GM19452 (cell line): ENCODE measurements at regions not wholly inside any gene's neighbourhood (a gene's known extent, or its start where the extent isn't known, plus 50 kb on each side); places are given as distances from the start of the nearest gene placed in this dataset.
"Not testable (repeated sequence)": the region's sequence is repeated elsewhere in the genome, so short reads cannot be mapped to it uniquely, and the experiment has no call there.

ENCODE experiments used
- ATAC-seq: cut with Tn5 transposase; IDR thresholded peaks from one replicate; pipeline ENCODE4 v1.9.1; 2021; ENCODE audit not compliant: unreplicated experiment

DNA sequence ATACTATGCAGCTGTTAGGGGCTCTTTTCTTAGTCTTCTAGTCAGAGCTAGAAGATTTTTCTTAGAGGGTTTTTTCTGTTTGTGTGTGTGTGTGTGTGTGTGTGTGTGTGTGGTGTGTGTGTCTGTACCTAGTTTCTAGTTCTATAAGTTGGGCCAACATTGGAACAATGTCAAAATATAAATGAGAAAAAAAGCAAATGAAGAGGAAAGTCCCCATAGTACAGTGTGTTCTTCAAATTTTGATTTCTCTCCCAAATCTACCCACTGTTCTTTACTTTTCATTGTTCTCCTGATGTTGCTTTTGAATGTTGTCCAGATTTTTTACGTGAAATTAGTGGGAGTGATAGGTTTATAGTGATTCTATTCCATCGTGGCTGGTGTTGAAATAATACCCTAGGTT lies 2153.4 kb upstream of the RAG2 start:
- no peak for ATAC-seq

DNA sequence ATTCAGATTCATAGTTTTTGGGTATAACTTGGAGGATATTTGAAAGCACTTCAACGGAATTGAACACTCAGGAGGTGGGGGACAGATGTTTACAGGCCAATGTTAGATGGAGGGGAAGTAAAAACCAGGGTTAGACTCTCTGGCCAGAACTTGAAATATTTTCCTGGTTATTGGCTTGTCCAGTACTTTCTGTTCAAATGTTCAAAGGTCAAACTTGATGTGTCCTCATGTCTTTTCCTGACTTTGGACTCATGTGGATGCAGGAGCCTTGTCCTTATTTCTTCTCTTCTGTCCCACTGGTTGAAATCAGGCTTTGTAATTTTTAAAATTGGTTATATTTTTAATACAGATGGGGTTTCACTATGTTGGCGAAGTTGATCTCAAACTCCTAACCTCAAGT lies 2148.5 kb upstream of the RAG2 start:
- ATAC-seq, result not testable (repeated sequence)

DNA sequence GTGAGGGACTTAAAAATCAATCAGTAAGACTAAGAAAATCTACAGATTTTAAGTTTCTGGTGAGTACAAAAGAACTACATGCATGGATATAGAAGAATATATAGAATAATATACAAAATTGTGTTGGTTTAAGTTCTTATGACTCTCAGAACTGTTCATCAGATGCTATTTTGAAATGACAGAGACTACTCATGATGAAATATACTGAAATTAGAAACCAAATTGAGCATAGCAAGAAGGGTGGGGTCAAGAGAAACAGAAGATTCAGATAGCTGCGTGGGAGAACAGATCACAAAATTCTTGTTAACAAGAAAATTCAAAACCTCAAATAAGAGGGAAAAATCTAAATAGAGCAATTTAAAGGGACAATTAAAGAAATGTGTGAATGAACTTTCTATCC lies 2125.3 kb upstream of the RAG2 start:
- no peak for ATAC-seq

DNA sequence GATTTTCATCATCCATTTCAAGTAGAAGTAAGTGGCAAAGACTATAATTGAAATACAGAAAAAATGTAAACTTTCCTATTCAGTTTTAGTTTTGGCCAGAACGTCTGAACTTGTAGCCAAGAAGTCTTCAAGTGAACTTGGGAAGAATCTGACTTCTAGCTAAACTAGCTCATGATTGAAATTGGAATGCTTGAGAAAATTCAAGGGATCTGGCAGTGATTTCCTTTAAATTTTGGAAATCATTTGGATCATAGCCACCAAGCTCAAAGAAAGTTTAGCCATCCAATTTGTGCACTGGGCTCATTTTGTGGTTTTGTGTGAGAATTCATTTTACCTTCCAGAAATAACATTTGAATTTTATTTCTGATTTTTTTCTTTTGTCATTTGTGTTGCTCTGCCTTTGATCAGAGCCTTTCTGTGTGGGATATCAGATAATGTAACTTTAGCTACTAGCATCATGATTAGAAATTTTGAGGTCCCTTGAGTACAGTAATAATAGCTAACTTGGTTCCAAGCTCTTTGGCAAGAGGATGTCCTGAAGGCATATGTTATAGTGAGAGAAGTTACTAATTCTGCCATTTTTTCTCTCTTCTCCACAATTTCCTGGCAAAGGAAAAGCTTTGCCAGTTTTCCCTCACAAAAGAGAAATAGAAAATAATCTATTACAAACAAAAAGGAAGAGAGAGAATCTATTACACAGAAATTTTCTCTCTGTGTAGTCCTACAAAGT lies 2123.7 kb upstream of the RAG2 start:
- ATAC-seq, result no peak

DNA sequence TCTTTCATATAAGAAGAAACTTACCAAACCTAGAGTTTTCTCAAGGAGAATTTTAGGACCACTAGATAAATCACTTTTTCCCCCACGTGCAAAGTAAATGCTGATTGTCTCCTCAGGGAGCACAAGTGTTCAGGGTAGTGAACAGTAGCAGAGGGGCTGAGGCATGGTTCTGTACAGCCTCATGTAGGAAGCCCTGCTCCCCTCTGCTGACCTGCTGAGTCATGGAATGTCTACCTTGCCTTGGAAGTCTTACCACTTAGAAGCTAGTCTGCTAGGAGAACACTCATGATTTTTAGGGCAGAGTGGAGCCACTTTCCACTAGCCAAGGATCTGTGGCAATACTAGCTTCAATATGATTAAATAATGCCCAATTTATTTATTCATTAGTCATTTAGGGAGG lies 2120.6 kb upstream of the RAG2 start:
- no peak for ATAC-seq

DNA sequence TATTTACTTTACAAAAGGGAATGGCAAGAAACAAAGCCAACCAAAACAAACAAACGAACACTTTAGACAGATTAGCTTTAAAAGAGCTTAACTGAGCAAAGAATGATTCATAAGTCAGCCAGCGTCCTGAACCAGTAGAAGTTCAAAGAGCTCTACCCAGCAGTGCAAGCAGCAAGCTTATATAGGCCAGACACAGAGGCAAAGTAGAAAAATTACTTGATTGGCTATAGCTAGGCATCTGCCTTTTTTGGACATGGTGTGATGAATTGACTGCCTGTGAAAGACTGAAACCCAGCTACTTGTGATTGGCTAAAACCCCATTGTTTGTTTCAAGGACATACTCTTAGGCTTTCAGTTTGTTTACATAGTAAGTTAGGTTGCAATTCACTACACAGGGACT lies 2120.0 kb upstream of the RAG2 start:
- ATAC-seq, result no peak

DNA sequence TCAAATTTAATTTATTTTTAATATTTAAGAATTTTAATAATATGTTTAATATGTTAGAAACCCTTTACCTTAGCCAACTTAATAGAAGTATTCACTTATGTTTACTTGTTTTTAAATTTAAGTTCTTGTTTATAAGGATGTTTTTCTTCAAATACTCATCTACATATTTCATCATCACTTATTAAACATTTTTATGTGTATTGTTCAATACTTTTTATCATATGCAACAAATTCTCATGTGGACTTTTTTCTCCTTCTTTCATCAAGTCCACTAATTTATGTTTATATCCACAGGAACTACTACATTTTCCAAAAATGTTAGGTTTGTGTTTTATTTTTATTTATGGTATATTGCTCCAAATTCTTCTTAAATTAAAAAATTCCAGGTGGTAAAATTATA lies 2113.1 kb upstream of the RAG2 start:
- ATAC-seq, result no peak

DNA sequence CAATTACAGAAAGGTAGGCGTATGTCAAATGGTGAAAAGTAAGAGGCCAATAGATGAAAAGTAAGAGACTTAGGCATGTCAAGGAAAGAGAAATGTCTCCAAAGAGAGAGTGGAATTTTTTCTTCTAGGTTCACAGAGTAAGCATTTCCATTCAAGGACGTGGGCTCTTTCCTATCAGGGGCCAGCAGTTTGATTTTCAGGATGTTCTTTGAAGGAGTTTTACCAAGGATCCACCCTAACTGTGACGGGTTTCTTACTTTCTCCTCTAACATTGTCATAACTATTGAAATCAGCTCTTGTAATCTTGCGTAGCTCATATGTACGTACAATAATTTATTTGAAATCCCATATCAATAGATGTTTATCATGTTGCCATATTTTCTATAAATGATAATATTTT lies 2112.2 kb upstream of the RAG2 start:
- ATAC-seq, result no peak

DNA sequence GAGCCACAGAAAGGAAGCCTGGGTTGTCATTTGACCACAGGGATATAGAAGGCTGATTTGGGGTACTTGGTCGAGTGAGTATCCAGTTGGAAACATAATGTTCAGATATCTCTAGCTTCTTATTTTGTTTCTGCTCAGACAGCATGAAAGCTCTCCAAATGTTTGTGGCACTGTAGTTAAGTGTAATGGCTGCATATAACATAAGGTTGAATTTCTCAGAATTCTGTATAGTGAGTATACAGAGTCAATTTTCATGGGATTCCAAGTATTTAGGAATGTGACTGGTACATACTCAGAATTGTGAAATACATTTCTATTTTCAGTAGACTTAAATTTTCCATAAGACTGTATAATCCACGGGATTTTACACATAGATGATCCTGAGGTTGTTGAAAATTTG lies 2102.1 kb upstream of the RAG2 start:
- no peak for ATAC-seq

DNA sequence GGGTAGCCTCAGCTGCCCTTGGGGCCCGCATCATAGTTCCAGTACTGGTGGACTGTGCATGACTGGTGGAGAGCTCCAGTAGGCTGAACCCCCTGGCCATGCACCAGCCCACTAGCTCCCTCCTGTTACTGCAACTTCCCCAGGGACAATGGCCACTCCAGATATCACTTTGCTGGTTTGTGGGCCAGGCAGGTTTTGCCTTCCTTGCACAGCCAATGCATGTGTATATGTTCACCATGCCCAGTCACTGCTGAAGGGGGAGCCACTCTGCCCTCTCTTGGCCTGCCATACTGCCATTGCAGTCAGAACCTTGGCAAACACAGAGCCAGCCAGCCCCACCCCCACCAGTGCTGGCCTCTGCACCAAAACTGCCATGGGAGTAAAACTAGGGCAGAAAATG lies 2095.3 kb upstream of the RAG2 start:
- no peak for ATAC-seq

DNA sequence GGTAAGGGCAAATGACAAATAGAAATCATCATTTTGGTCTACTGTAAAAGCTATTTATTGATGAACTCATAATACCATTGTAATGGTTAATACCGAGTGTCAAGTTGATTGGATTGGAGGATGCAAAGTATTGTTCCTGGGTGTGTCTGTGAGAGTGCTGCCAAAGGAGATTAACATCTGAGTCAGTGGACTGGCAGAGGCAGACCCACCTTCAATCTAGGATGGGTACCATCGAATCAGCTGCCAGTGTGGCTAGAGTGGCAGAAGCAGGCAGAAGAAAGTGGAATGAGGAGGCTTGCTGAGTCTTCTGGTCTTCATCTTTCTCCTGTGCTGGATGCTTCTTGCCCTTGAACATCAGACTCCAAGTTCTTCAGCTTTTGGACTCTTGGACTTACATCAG lies 2092.2 kb upstream of the RAG2 start:
- not testable (repeated sequence) for ATAC-seq

DNA sequence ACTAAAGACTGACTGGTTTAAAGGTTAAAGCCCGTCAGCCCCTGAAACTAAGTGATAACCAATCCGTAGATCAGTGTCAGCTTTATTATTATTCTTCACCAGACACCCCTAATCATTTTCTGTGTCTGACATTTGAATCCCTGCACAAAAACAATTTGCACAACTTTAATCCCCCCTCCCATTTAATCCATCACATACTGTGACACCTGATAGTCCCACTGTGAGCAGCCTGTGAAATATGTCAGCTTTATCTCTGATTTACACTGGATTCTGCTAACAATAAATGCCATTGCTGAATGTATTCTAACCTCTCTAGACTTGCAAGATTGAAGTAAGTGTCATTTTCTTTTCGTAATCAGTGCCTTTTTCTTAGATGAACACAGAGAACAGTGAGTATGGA lies 2089.0 kb upstream of the RAG2 start:
- ATAC-seq, result no peak

DNA sequence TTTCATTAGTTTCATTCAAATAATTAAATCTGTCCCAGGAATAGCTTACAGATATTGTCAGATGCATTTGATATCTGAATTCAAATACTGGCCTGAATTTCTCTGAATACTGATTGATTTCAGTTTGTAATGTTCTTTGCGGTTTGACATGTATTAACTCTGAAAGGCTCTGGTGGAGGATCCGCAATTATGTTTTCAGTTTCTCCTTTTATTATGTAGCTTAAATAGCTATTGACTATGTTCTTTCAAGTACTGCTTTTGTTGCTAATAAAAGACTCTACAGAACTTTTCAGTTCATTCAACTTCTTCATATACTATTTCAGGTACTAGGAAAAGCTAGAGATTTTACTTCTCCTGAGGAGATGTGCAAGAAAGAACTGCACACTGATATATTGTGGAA lies 2085.4 kb upstream of the RAG2 start:
- no peak for ATAC-seq

DNA sequence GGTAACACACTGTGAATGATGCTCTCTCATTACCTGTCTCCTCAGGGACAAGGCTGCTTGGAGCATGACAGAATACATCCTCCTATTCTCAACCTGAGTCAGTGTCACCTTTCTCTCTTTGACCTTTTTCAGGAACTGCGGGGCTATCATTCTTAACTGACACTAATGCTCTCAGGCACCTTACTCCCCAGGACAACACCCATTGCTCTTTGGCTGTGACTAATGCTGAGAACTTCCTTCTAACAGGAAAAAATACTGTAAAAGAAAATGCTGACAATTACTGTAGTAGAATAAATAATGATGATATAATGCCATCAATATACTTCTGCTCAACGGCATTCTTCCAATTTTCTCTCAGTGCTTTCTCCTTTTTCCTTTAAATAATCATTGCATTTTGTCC lies 2082.7 kb upstream of the RAG2 start:
- ATAC-seq, result no peak

DNA sequence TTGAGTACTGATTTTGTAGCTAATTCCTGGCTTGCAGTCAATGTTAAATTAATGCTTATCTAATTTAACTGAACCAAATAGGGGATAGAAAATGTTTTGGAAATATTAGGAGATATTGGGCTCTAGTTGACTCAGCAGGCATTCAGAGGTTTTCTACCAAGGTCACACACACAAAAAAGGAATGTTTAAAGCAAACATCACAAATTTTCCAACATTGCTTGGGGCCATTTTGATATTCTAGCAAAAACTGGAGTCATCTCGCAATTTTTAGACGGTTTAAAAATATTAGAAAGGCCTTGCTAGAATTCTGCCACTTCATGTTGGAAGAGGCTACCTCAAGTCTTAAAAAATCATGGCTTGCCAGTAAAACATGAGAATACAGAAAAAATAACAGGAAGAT lies 2082.1 kb upstream of the RAG2 start:
- ATAC-seq, result no peak

DNA sequence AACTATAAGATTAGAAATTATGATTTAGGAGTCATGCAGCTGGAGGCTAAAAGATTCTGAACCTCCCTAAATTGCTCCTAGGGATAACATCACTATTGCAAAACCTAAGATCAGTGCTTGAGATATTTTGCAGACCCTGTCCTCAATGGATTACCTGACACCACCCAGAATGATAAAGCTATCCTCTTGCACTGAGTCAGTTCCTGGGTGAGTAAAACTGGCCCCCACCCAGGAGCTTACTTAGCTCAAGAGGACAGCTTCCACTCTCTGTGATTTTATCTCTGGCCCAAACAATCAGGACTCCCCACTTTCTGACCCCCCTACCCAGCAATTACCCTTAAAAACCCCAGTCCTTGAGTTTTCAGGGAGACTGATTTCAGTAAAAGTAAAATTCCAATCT lies 2074.4 kb upstream of the RAG2 start:
- ATAC-seq, result no peak

DNA sequence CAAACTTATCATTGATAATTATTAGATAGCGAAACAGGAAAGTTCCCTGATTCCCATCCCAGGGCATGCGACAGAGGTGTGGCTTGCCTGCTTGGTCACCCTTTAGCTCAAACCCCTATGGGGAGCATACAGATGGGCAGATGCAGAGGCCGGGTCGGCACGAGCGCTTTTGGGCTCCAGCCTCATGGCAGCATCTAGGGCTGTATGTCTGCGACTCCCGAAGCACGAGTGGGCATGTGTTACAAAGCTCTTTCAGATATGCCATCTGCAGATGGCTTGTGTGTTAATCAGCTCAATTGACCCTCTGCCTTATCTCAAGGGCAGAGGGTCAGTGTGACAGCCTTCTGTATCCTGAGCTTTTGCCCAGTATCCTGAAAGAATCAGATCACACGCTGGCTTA lies 2069.3 kb upstream of the RAG2 start:
- ATAC-seq, result no peak

DNA sequence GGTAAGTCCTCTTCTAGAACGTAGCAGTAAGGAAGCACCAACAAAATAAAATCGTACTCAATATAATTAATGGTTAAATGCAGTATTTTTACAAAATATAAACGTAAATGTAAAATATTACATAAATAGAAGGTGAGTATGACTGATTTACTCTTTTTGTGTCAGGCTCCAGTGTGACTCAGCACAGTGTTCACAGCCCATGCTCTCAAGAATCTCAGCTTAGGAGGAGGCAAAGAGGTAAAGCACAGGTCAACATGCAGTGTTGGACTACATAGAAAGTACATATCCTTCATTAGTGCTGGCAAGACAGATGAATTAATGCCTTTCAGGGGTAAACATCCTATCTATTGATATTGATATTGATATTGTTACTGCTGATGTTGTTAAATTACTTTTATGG lies 2050.6 kb upstream of the RAG2 start:
- no peak for ATAC-seq

DNA sequence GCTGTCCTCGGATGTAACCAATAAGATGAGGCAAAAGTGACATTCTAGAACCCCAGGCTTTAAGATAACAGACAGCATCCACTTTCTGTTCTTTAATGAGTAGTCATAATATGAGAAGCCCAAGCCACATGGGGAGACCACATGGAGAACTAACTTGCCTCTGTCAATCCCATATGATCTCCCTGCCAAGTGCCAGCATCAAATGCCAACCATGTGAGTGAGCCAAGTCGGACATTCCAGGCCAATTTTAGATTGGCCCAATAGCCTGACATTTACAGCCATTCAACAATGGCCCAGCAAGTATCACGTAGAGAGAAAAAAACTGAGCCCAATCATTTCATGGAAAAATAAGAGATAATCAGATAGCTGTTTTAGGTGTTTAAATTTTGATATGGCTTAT lies 2048.3 kb upstream of the RAG2 start:
- ATAC-seq, result no peak

DNA sequence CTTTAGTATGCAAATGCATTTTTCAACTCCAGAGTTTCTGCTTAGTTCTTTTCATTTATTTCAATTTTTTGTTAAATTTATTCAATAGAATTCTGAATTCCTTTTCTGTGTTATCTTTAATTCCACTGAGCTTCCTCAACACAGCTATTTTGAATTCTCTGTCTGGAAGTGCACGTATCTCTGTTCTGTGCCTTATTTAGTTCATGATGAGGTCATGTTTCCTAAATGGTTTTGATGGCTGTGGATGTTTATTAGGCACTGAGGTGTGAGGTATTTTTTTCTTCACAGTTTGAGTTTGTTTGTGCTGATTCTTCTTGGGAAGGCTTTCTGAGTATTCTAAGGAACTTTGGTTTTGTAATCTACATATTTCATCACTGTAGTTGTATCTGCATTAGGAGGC lies 2042.8 kb upstream of the RAG2 start:
- no peak for ATAC-seq

DNA sequence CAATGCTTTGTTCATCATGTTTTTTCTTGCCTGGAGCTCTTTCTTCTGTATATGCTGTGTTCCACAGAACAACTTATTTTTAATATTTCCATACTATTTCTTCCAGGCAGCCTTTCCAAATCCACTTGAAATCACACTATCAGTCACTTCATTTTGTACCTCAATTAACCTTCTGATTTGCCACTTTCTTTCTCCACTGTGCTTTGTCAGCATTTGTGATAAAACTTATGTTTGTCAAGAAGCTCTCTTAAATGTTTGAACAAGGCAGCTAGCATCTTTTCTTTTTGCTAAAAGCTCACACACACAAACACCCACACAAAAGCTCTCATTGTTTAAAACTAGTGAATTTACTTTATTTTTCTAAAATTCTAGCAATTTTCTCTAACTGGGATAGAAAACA lies 2014.7 kb upstream of the RAG2 start:
- no peak for ATAC-seq

DNA sequence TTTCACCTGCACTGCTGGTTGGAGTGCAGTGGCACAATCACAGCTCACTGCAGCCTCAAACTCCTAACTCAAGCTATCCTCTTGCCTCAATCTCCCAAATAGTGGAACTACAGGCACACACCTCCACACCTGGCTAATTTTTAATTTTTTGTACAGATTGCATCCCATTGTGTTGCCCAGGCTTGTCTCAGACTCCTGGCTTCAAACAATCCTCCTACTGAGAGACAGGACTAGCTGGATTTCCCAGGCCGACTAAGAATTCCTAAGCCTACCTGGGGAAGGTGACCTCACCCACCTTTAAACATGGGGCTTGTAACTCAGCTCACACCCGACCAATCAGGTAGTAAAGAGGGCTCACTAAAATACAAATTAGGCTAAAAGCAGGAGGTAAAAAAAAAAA lies 2003.3 kb upstream of the RAG2 start:
- not testable (repeated sequence) for ATAC-seq

DNA sequence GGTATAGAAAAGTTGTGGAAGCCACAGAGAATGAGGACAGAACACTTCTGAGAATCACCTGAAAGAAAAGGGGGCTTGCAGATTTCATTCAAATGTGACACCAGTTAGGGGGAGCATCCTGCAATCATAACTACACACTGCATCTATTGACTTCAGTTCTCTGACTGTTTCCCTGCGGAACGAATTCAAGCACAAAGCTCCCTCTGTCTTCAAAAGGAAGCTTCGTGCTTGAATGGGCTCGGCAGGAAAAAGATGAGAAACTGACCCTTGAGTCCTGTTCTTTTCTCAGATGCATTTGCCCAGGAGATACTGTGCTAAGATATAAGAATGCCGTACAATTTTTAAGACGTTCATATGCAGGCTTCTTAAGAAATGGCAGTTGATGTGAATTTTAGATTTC lies 2000.4 kb upstream of the RAG2 start:
- ATAC-seq, result no peak
